Kidney (tissue), 13 donors: ENCODE measurements at regions not wholly inside any gene's neighbourhood (a gene's known extent, or its start where the extent isn't known, plus 50 kb on each side); places are given as distances from the start of the nearest gene placed in this dataset.
A peak's percentile ranks its signal among the peaks of the same experiment; 100 is the strongest.

Experiments used
- DNase-seq, 5 donors: peaks; one replicate each; pipeline ENCODE4 v3.0.0-alpha.2; 2013 to 2020
- FAIRE-seq: peaks from 2 replicates; lab custom pipeline; 2012; peaks lifted over from hg19 to GRCh38; lab: Jason Lieb, UNC
- H3K27ac ChIP-seq, 2 donors: one replicate each; pipeline ENCODE4 v1.7.0; 2013; ENCODE audit warnings: low read depth in 2 of 2, low read length in 2 of 2, inconsistent platforms in 1 of 2
- H3K27me3 ChIP-seq: one replicate; pipeline ENCODE4 v1.7.1; 2013; ENCODE audit warnings: low read length, inconsistent platforms; ENCODE audit not compliant: control insufficient read depth, insufficient read depth
- H3K36me3 ChIP-seq, 3 donors: one replicate each; pipeline versions ENCODE4 v1.7.0 to v1.7.1; 2013; ENCODE audit warnings: low read length in 3 of 3, control low read depth in 1 of 3, inconsistent platforms in 1 of 3; ENCODE audit not compliant: insufficient read depth in 3 of 3, control insufficient read depth in 2 of 3
- H3K4me1 ChIP-seq, 3 donors: one replicate each; pipeline versions ENCODE4 v1.7.0 to v1.7.1; 2013; ENCODE audit warnings: low read length in 3 of 3, inconsistent platforms in 1 of 3, low read depth in 1 of 3; ENCODE audit not compliant: control insufficient read depth in 2 of 3, insufficient read depth in 2 of 3
- H3K4me3 ChIP-seq, 3 donors: one replicate each; pipeline versions ENCODE4 v1.7.0 to v1.8.1; 2013; ENCODE audit warnings: low read length in 3 of 3, control low read depth in 1 of 3, inconsistent platforms in 1 of 3
- H3K9ac ChIP-seq, 3 donors: one replicate each; pipeline versions ENCODE4 v1.7.0 to v1.7.1; 2013; ENCODE audit warnings: low read length in 3 of 3, control low read depth in 1 of 3, inconsistent platforms in 1 of 3
- H3K9me3 ChIP-seq, 3 donors: one replicate each; pipeline versions ENCODE4 v1.7.0 to v1.7.1; 2013; ENCODE audit warnings: low read length in 3 of 3, control low read depth in 1 of 3, inconsistent platforms in 1 of 3; ENCODE audit not compliant: control insufficient read depth in 2 of 3, insufficient read depth in 1 of 3
- CTCF ChIP-seq: IDR thresholded peaks from 3 replicates; pipeline ENCODE4 v1.5.1; 2012; ENCODE audit warnings: mild to moderate bottlenecking, moderate library complexity, borderline replicate concordance; ENCODE audit not compliant: insufficient read depth; ENCODE audit errors: extremely low read depth
- intact Hi-C: fragments of 100-400 bp; cut with DNase I; formaldehyde crosslinking; loops from one replicate; pipeline ENCODE4 v1.11.1; 2022
- donor health status: control.
- donor health status: control.
- donor health status: control.
- donor health status: control.
- donor health status: control.
- donor health status: DM: yes; HTN: yes; CAD: no.
- donor health status: Normal renal cell carcinoma (clear cell type).

- FAIRE-seq (no peak), DNase-seq (no peak)
- H3K4me1 ChIP-seq: no peaks in the 10 kb centered on the region
- no peak overlapping the region for H3K27ac ChIP-seq
- H3K27me3 ChIP-seq: no peaks in the 10 kb centered on the region
- no peaks in the 10 kb centered on the region for H3K36me3 ChIP-seq
- no peak for TF ChIP-seq CTCF
- intact Hi-C loops: no loop called here
- no peak overlapping the region for H3K9ac ChIP-seq
- no peak overlapping the region for H3K4me3 ChIP-seq
- H3K9me3 ChIP-seq: peaks cover 0 to 6% (median 0%) of the 10 kb centered on the region in 3 donors
Measured at GRCh38 chr3:139794469-139795265, 116.9 kb upstream of the NMNAT3 start.

- DNase-seq (no peak), FAIRE-seq (no peak)
- Histone ChIP-seq H3K9ac (no peak overlapping the region), H3K4me1 (no peaks in the 10 kb centered on the region), H3K27ac (no peak overlapping the region), H3K4me3 (no peak overlapping the region), H3K9me3 (peaks cover 0 to 6% (median 0%) of the 10 kb centered on the region in 3 donors), H3K36me3 (no peaks in the 10 kb centered on the region), H3K27me3 (no peaks in the 10 kb centered on the region)
- intact Hi-C loops: no loop called here
- no peak for TF ChIP-seq CTCF
Measured at GRCh38 chr3:139793408-139793807, 115.6 kb upstream of the NMNAT3 start.

GRCh38 chr3:139780593-139780992, 102.8 kb upstream of the NMNAT3 start:
- Histone ChIP-seq H3K27me3 (no peaks in the 10 kb centered on the region), H3K36me3 (no peaks in the 10 kb centered on the region), H3K9me3 (no peaks in the 10 kb centered on the region), H3K4me1 (no peaks in the 10 kb centered on the region), H3K4me3 (no peak overlapping the region), H3K9ac (no peak overlapping the region), H3K27ac (no peak overlapping the region)
- intact Hi-C loops: no loop called here
- TF ChIP-seq CTCF: no peak
- DNase-seq (peak in 2 of 5 donors; percentile 39 to 68), FAIRE-seq (no peak)
